ENCODE measurements at regions not wholly inside any gene's neighbourhood (a gene's known extent, or its start where the extent isn't known, plus 50 kb on each side); places are given as distances from the start of the nearest gene placed in this dataset.

DNA sequence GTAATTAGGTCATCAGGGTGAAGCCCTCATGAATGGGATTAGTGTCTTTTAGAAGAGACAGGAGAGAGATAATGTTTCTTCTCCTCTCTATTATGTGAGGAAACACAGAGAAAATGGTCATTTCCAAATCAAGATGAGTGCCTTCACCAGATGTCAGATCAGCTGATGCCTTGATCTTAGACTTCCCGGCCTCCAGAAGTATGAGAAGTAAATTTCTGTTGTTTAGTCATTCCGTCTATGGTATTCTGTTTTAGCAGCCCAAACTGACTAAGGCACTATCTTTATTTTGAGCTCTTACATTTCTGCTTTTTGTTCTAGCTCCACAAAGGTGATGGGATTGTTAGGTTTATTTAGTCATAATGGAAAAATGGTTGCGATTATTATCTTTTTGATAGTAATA, 273.2 kb upstream of the GADL1 start:
- TF ChIP-seq, protein P1, sequence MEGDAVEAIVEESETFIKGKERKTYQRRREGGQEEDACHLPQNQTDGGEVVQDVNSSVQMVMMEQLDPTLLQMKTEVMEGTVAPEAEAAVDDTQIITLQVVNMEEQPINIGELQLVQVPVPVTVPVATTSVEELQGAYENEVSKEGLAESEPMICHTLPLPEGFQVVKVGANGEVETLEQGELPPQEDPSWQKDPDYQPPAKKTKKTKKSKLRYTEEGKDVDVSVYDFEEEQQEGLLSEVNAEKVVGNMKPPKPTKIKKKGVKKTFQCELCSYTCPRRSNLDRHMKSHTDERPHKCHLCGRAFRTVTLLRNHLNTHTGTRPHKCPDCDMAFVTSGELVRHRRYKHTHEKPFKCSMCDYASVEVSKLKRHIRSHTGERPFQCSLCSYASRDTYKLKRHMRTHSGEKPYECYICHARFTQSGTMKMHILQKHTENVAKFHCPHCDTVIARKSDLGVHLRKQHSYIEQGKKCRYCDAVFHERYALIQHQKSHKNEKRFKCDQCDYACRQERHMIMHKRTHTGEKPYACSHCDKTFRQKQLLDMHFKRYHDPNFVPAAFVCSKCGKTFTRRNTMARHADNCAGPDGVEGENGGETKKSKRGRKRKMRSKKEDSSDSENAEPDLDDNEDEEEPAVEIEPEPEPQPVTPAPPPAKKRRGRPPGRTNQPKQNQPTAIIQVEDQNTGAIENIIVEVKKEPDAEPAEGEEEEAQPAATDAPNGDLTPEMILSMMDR (IDR thresholded peaks at IDR 0.05; ENCODE audit: low read depth, low read length): no peak
- no peak for TF ChIP-seq POLR2A (IDR thresholded peaks at IDR 0.05; ENCODE audit: extremely low read depth, insufficient read length)
